HL-60 (cell line): ENCODE measurements at regions not wholly inside any gene's neighbourhood (a gene's known extent, or its start where the extent isn't known, plus 50 kb on each side); places are given as distances from the start of the nearest gene placed in this dataset.

ENCODE experiments used
- DNase-seq, 2 experiments: peaks; one replicate each; pipeline ENCODE4 v3.0.0-alpha.2; 2010 to 2020; ENCODE audit warnings: low read depth in 1 of 2, low spot score in 1 of 2
- H3K27ac ChIP-seq: fragments of 250-450 bp; sonication (Bioruptor Pico); replicated peaks from 2 replicates; pipeline ENCODE4 v1.5.1; 2020; ENCODE audit warnings: mild to moderate bottlenecking, moderate library complexity
- H3K27me3 ChIP-seq: fragments of 250-450 bp; sonication (Bioruptor Pico); 2 replicates; pipeline ENCODE4 v1.5.1; 2021; ENCODE audit warnings: mild to moderate bottlenecking, moderate library complexity; ENCODE audit not compliant: insufficient read depth, poor library complexity, severe bottlenecking
- H3K4me3 ChIP-seq: replicated peaks from 2 replicates; pipeline ENCODE4 v1.5.1; 2011; ENCODE audit warnings: mild to moderate bottlenecking, control low read depth, low read length; ENCODE audit not compliant: insufficient read depth
- CTCF ChIP-seq: IDR thresholded peaks from one replicate; pipeline ENCODE4 v1.5.1; 2011; ENCODE audit warnings: low read length, control low read depth, inconsistent platforms; ENCODE audit not compliant: insufficient read depth
- GABPA ChIP-seq: IDR thresholded peaks from 2 replicates; pipeline ENCODE4 v1.6.1; 2012; ENCODE audit warnings: low read depth
- POLR2AphosphoS5 ChIP-seq: IDR thresholded peaks from 2 replicates; pipeline ENCODE4 v1.6.1; 2012; ENCODE audit warnings: low read depth
- REST ChIP-seq: IDR thresholded peaks from 2 replicates; pipeline ENCODE4 v1.6.1; 2012; ENCODE audit warnings: low read depth; ENCODE audit not compliant: insufficient replicate concordance
- SPI1 ChIP-seq: IDR thresholded peaks from 2 replicates; pipeline ENCODE4 v1.6.1; 2012; ENCODE audit warnings: low read depth, mild to moderate bottlenecking, borderline replicate concordance

DNA sequence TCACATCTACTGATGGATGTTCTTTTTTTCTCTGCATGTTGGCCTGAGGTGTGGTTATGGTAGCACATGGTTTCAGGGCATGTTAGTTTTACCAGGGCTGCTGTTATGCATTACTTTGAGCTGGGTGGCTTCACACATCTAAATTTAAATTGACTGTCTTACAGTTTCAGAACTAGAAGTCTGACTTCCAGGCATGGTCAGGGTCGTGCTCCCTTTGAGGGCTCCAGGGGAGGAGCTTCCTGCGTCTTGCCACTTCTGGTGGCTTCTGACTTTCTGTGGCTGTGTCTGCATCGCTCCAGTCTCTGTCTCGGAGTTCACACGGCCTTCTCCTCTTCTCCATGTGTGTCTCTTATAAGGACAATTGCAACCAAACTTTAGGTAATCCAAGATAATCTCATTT lies 143.9 kb downstream of the GALR1 start:
- no peak for DNase-seq
- TF ChIP-seq SPI1 (no peak), POLR2AphosphoS5 (no peak)
- no peak overlapping the region for H3K4me3 ChIP-seq
- H3K27me3 ChIP-seq = peaks cover 7% of the 10 kb centered on the region
- H3K27ac ChIP-seq = no peak overlapping the region

- TF ChIP-seq SPI1 = no peak
- no peak for TF ChIP-seq POLR2AphosphoS5
- TF ChIP-seq CTCF = no peak
- TF ChIP-seq REST = no peak
- no peak for TF ChIP-seq GABPA
- Histone ChIP-seq H3K27ac (no peak overlapping the region), H3K27me3 (peaks cover 5% of the 10 kb centered on the region), H3K4me3 (no peak overlapping the region)
- no peak for DNase-seq
Observed at GRCh38 chr18:77395953-77396352, 146.3 kb downstream of the GALR1 start.

GRCh38 chr18:77397056-77397455 lies 147.4 kb downstream of the GALR1 start:
- H3K4me3 ChIP-seq = no peak overlapping the region
- DNase-seq = no peak
- H3K27me3 ChIP-seq = peaks cover 5% of the 10 kb centered on the region
- H3K27ac ChIP-seq = no peak overlapping the region
- TF ChIP-seq CTCF = no peak
- TF ChIP-seq REST = no peak
- TF ChIP-seq SPI1 = no peak
- TF ChIP-seq GABPA = no peak
- no peak for TF ChIP-seq POLR2AphosphoS5

GRCh38 chr18:77397617-77398016 lies 148.0 kb downstream of the GALR1 start:
- DNase-seq = no peak
- H3K27ac ChIP-seq = no peak overlapping the region

More at GRCh38 chr18:77397617-77398016, 148.0 kb downstream of the GALR1 start:
- Histone ChIP-seq H3K4me3 (no peak overlapping the region), H3K27me3 (peaks cover 5% of the 10 kb centered on the region)
- no peak for TF ChIP-seq GABPA
- TF ChIP-seq POLR2AphosphoS5 = no peak
- no peak for TF ChIP-seq REST
- TF ChIP-seq SPI1 = no peak
- no peak for TF ChIP-seq CTCF
